ENCODE measurements at regions not wholly inside any gene's neighbourhood (a gene's known extent, or its start where the extent isn't known, plus 50 kb on each side); places are given as distances from the start of the nearest gene placed in this dataset.
"Not testable (repeated sequence)": the region's sequence is repeated elsewhere in the genome, so short reads cannot be mapped to it uniquely, and the experiment has no call there.

GRCh38 chr18:56458770-56459712 lies 179.4 kb downstream of the TXNL1 start:
- no peaks in the 10 kb centered on the region for H3K4me1 ChIP-seq (ENCODE audit: control insufficient read depth, insufficient read depth, low read length)
- H3K27ac ChIP-seq (ENCODE audit: low read depth, low read length): no peak overlapping the region
- no peaks in the 10 kb centered on the region for H3K36me3 ChIP-seq (ENCODE audit: control insufficient read depth, insufficient read depth, low read length)
- H3K27me3 ChIP-seq (ENCODE audit: control insufficient read depth, insufficient read depth, low read length): no peaks in the 10 kb centered on the region
- no peak overlapping the region for H3K9ac ChIP-seq (ENCODE audit: low read length)
- no peak overlapping the region for H3K4me3 ChIP-seq (ENCODE audit: low read length)

DNA sequence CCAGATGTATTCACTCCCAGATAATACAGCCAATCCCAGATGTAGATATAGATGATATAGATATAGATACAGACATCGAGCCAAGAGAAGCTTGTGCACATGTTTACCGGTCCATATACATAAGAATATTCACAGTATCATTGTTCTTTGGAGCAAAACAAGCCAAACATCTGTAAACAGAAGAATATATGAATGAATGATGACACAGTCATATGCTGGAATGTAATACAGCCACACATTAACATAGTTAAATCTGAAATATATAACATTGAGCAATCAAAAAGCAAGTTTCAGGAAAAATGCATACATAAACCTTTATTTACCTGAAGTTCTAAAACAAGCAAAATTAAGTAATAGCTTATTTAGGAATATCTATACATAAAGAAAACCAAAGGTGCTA lies 182.5 kb downstream of the TXNL1 start:
- Histone ChIP-seq H3K27me3 (ENCODE audit: control insufficient read depth, insufficient read depth, low read length) (no peaks in the 10 kb centered on the region), H3K27ac (ENCODE audit: low read depth, low read length) (no peak overlapping the region), H3K9ac (ENCODE audit: low read length) (no peak overlapping the region), H3K36me3 (ENCODE audit: control insufficient read depth, insufficient read depth, low read length) (no peaks in the 10 kb centered on the region), H3K4me3 (ENCODE audit: low read length) (no peak overlapping the region), H3K4me1 (ENCODE audit: control insufficient read depth, insufficient read depth, low read length) (no peaks in the 10 kb centered on the region)

DNA sequence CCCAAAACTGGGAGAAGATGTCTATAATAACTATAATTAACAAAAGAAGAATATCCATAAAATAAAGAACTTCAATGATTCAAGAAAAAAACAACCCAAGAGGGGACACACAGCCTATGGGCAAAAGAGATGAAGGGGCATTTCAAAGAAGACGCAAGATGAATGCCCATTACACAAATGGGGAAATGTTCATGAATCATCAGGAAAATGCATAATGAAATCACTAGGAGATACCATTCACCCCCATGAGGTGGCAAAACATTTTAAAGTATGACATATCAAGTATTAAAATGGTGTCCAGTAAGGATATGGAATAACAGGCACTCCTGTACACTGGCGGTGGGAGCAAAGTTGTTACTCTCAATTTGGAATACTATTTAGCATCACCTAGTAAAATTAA lies 183.3 kb downstream of the TXNL1 start:
- no peak overlapping the region for H3K9ac ChIP-seq (ENCODE audit: low read length)
- H3K4me3 ChIP-seq (ENCODE audit: low read length): no peak overlapping the region
- no peaks in the 10 kb centered on the region for H3K27me3 ChIP-seq (ENCODE audit: control insufficient read depth, insufficient read depth, low read length)
- no peaks in the 10 kb centered on the region for H3K36me3 ChIP-seq (ENCODE audit: control insufficient read depth, insufficient read depth, low read length)
- H3K27ac ChIP-seq (ENCODE audit: low read depth, low read length): no peak overlapping the region
- H3K4me1 ChIP-seq (ENCODE audit: control insufficient read depth, insufficient read depth, low read length): no peaks in the 10 kb centered on the region

DNA sequence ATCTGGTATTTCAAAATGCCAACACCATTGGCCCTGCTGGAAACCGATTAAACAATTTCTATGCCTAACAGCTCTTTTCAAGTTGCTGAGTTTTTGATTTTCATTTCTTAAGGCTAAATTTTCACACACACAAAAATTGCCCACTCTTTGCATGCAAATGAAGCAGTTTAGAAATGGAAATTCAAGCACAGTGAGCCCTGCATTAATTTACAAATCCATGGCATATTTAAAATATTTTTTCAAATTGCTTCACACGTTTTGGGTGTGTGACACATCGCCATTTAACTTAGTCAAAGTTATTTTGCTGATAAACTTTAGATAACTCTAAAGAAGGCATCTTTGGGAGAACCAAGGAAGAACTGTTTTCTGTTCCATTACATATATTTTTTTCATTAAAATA lies 184.8 kb downstream of the TXNL1 start:
- Histone ChIP-seq H3K36me3 (ENCODE audit: control insufficient read depth, insufficient read depth, low read length) (no peaks in the 10 kb centered on the region), H3K27me3 (ENCODE audit: control insufficient read depth, insufficient read depth, low read length) (no peaks in the 10 kb centered on the region), H3K4me1 (ENCODE audit: control insufficient read depth, insufficient read depth, low read length) (no peaks in the 10 kb centered on the region), H3K9ac (ENCODE audit: low read length) (no peak overlapping the region), H3K4me3 (ENCODE audit: low read length) (no peak overlapping the region), H3K27ac (ENCODE audit: low read depth, low read length) (no peak overlapping the region)

- Histone ChIP-seq H3K9ac (ENCODE audit: low read length) (no peak overlapping the region), H3K27me3 (ENCODE audit: control insufficient read depth, insufficient read depth, low read length) (no peaks in the 10 kb centered on the region), H3K27ac (ENCODE audit: low read depth, low read length) (no peak overlapping the region), H3K4me1 (ENCODE audit: control insufficient read depth, insufficient read depth, low read length) (no peaks in the 10 kb centered on the region), H3K4me3 (ENCODE audit: low read length) (no peak overlapping the region), H3K36me3 (ENCODE audit: control insufficient read depth, insufficient read depth, low read length) (no peaks in the 10 kb centered on the region)
These were observed 187.2 kb downstream of the TXNL1 start for GRCh38 chr18:56451188-56451587.

GRCh38 chr18:56448751-56449150 lies 189.6 kb downstream of the TXNL1 start:
- Histone ChIP-seq H3K36me3 (ENCODE audit: control insufficient read depth, insufficient read depth, low read length) (no peaks in the 10 kb centered on the region), H3K9ac (ENCODE audit: low read length) (no peak overlapping the region), H3K27ac (ENCODE audit: low read depth, low read length) (no peak overlapping the region), H3K4me3 (ENCODE audit: low read length) (no peak overlapping the region), H3K4me1 (ENCODE audit: control insufficient read depth, insufficient read depth, low read length) (no peaks in the 10 kb centered on the region), H3K27me3 (ENCODE audit: control insufficient read depth, insufficient read depth, low read length) (no peaks in the 10 kb centered on the region)

GRCh38 chr18:56445422-56445821 lies 193.0 kb downstream of the TXNL1 start:
- Histone ChIP-seq H3K4me3 (ENCODE audit: low read length) (no peak overlapping the region), H3K4me1 (ENCODE audit: control insufficient read depth, insufficient read depth, low read length) (no peaks in the 10 kb centered on the region), H3K36me3 (ENCODE audit: control insufficient read depth, insufficient read depth, low read length) (no peaks in the 10 kb centered on the region), H3K27me3 (ENCODE audit: control insufficient read depth, insufficient read depth, low read length) (no peaks in the 10 kb centered on the region), H3K9ac (ENCODE audit: low read length) (no peak overlapping the region), H3K27ac (ENCODE audit: low read depth, low read length) (no peak overlapping the region)

- Histone ChIP-seq H3K9ac (ENCODE audit: low read length) (no peak overlapping the region), H3K36me3 (ENCODE audit: control insufficient read depth, insufficient read depth, low read length) (no peaks in the 10 kb centered on the region), H3K4me1 (ENCODE audit: control insufficient read depth, insufficient read depth, low read length) (no peaks in the 10 kb centered on the region), H3K27me3 (ENCODE audit: control insufficient read depth, insufficient read depth, low read length) (no peaks in the 10 kb centered on the region), H3K27ac (ENCODE audit: low read depth, low read length) (no peak overlapping the region), H3K4me3 (ENCODE audit: low read length) (no peak overlapping the region)
These were observed 194.2 kb downstream of the TXNL1 start for GRCh38 chr18:56444201-56444600.

GRCh38 chr18:56443166-56443907 lies 195.1 kb downstream of the TXNL1 start:
- Histone ChIP-seq H3K9ac (ENCODE audit: low read length) (no peak overlapping the region), H3K27me3 (ENCODE audit: control insufficient read depth, insufficient read depth, low read length) (no peaks in the 10 kb centered on the region), H3K27ac (ENCODE audit: low read depth, low read length) (no peak overlapping the region), H3K36me3 (ENCODE audit: control insufficient read depth, insufficient read depth, low read length) (no peaks in the 10 kb centered on the region), H3K4me1 (ENCODE audit: control insufficient read depth, insufficient read depth, low read length) (no peaks in the 10 kb centered on the region), H3K4me3 (ENCODE audit: low read length) (no peak overlapping the region)

GRCh38 chr18:56438480-56438879 lies 199.9 kb downstream of the TXNL1 start:
- not testable (repeated sequence) for H3K27ac ChIP-seq (ENCODE audit: low read depth, low read length); H3K4me1 ChIP-seq (ENCODE audit: control insufficient read depth, insufficient read depth, low read length); H3K36me3 ChIP-seq (ENCODE audit: control insufficient read depth, insufficient read depth, low read length); H3K9ac ChIP-seq (ENCODE audit: low read length); H3K27me3 ChIP-seq (ENCODE audit: control insufficient read depth, insufficient read depth, low read length); H3K4me3 ChIP-seq (ENCODE audit: low read length)

- Histone ChIP-seq H3K27me3 (ENCODE audit: control insufficient read depth, insufficient read depth, low read length) (no peaks in the 10 kb centered on the region), H3K4me3 (ENCODE audit: low read length) (no peak overlapping the region), H3K9ac (ENCODE audit: low read length) (no peak overlapping the region), H3K36me3 (ENCODE audit: control insufficient read depth, insufficient read depth, low read length) (no peaks in the 10 kb centered on the region), H3K4me1 (ENCODE audit: control insufficient read depth, insufficient read depth, low read length) (no peaks in the 10 kb centered on the region), H3K27ac (ENCODE audit: low read depth, low read length) (no peak overlapping the region)
These were observed 201.7 kb downstream of the TXNL1 start for GRCh38 chr18:56436651-56437050.

GRCh38 chr18:56433919-56434318 lies 204.5 kb downstream of the TXNL1 start:
- no peak overlapping the region for H3K9ac ChIP-seq (ENCODE audit: low read length)
- H3K36me3 ChIP-seq (ENCODE audit: control insufficient read depth, insufficient read depth, low read length): no peaks in the 10 kb centered on the region
- no peak overlapping the region for H3K4me3 ChIP-seq (ENCODE audit: low read length)
- H3K27me3 ChIP-seq (ENCODE audit: control insufficient read depth, insufficient read depth, low read length): no peaks in the 10 kb centered on the region
- no peaks in the 10 kb centered on the region for H3K4me1 ChIP-seq (ENCODE audit: control insufficient read depth, insufficient read depth, low read length)
- no peak overlapping the region for H3K27ac ChIP-seq (ENCODE audit: low read depth, low read length)

Data from rectal smooth muscle tissue (tissue), 1 donor.